ENCODE measurements at regions not wholly inside any gene's neighbourhood (a gene's known extent, or its start where the extent isn't known, plus 50 kb on each side); places are given as distances from the start of the nearest gene placed in this dataset.

- TF ChIP-seq, protein P1, sequence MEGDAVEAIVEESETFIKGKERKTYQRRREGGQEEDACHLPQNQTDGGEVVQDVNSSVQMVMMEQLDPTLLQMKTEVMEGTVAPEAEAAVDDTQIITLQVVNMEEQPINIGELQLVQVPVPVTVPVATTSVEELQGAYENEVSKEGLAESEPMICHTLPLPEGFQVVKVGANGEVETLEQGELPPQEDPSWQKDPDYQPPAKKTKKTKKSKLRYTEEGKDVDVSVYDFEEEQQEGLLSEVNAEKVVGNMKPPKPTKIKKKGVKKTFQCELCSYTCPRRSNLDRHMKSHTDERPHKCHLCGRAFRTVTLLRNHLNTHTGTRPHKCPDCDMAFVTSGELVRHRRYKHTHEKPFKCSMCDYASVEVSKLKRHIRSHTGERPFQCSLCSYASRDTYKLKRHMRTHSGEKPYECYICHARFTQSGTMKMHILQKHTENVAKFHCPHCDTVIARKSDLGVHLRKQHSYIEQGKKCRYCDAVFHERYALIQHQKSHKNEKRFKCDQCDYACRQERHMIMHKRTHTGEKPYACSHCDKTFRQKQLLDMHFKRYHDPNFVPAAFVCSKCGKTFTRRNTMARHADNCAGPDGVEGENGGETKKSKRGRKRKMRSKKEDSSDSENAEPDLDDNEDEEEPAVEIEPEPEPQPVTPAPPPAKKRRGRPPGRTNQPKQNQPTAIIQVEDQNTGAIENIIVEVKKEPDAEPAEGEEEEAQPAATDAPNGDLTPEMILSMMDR (IDR thresholded peaks at IDR 0.05; ENCODE audit: insufficient read depth, low read depth, low read length, missing control alignments) = no peak
- no peak for DNase-seq (ENCODE audit: low read depth)
- no peak overlapping the region for H3K4me3 ChIP-seq (ENCODE audit: low read length)
These were observed 77.1 kb upstream of the BRD7 start for GRCh38 chr16:50445621-50446555.

DNA sequence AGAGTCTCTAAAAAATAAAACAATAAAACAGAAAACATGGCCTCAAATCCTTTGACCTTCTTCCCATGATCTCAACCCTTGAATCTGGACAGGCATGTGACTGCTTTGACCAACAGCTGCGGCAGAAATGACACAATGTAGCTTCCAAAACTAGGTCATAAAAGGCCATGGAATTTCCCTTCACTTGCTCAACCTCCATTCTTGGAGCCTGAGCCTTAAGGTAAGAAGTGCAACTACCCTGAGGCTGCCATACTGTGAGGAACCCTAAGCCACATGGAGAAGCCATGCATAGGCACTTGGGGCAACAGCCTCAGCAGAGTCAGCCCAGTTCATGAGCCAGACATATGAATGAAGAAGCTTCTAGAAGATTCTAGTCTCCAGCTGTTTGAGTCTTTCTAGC, 75.7 kb upstream of the BRD7 start:
- no peak for DNase-seq (ENCODE audit: low read depth)
- no peak overlapping the region for H3K4me3 ChIP-seq (ENCODE audit: low read length)
- TF ChIP-seq, protein P1 (IDR thresholded peaks at IDR 0.05; ENCODE audit: insufficient read depth, low read depth, low read length, missing control alignments) = no peak

- H3K4me3 ChIP-seq (ENCODE audit: low read length) = no peak overlapping the region
- no peak for DNase-seq (ENCODE audit: low read depth)
- TF ChIP-seq, protein P1 (IDR thresholded peaks at IDR 0.05; ENCODE audit: insufficient read depth, low read depth, low read length, missing control alignments) = no peak
These were observed 73.4 kb upstream of the BRD7 start for GRCh38 chr16:50442221-50442620.

GRCh38 chr16:50441486-50442157, 72.8 kb upstream of the BRD7 start:
- no peak for DNase-seq (ENCODE audit: low read depth)
- no peak overlapping the region for H3K4me3 ChIP-seq (ENCODE audit: low read length)
- TF ChIP-seq, protein P1 (IDR thresholded peaks at IDR 0.05; ENCODE audit: insufficient read depth, low read depth, low read length, missing control alignments) = no peak

DNA sequence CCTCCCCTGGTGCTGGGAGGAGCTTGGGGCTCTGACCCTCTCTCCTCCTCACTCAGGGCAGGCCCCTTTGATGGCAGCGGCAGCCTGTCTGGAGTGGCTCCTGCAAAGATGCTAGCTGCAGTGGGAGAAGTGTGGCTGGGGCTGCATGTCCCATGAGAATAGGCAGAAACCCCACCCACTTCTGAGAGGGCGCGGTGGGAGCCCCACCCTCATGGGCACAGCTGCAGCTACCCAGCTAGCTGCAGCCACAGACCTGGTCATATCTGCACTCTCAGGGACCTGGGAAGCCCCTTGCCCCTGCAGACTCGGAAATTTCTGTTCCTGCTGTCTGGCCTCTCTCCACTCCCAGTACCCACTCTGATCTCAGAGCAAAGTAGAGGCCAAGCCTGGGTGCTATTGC, 72.2 kb upstream of the BRD7 start:
- TF ChIP-seq, protein P1 (IDR thresholded peaks at IDR 0.05; ENCODE audit: insufficient read depth, low read depth, low read length, missing control alignments) = no peak
- no peak overlapping the region for H3K4me3 ChIP-seq (ENCODE audit: low read length)
- no peak for DNase-seq (ENCODE audit: low read depth)

DNA sequence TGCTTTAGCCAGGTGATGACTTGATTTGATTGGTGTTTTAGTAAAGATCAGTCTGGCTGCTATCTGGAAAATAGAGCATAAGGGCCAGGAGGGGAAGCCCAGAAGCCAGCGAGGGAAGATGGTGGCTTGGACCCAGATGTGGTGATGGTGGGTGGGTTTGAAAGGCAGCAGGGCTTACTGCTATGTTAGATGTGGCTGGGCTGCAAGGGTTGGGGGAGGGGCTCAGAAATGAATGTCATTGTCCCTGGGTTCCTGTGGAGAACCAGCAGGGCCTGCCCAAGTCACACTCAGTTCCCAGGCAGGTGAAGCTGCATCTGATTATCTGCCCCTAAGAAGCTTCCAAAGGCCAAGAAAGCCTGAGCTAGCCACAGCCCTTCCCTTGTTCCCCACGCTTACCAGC, 71.7 kb upstream of the BRD7 start:
- DNase-seq (ENCODE audit: low read depth) = no peak

More for the DNA sequence above, 71.7 kb upstream of the BRD7 start:
- H3K4me3 ChIP-seq (ENCODE audit: low read length) = no peak overlapping the region
- TF ChIP-seq, protein P1 (IDR thresholded peaks at IDR 0.05; ENCODE audit: insufficient read depth, low read depth, low read length, missing control alignments) = no peak
